Stimulated activated CD4-positive, alpha-beta T cell treated with anti-CD3 and anti-CD28 coated beads, Interleukin-2, amount 100 ng/mL, for 4 hours (primary cell): ENCODE measurements at regions not wholly inside any gene's neighbourhood (a gene's known extent, or its start where the extent isn't known, plus 50 kb on each side); places are given as distances from the start of the nearest gene placed in this dataset.

ENCODE experiments used
- DNase-seq: peaks from one replicate; pipeline ENCODE4 v3.0.0-alpha.2; 2020; ENCODE audit warnings: low read depth

DNA sequence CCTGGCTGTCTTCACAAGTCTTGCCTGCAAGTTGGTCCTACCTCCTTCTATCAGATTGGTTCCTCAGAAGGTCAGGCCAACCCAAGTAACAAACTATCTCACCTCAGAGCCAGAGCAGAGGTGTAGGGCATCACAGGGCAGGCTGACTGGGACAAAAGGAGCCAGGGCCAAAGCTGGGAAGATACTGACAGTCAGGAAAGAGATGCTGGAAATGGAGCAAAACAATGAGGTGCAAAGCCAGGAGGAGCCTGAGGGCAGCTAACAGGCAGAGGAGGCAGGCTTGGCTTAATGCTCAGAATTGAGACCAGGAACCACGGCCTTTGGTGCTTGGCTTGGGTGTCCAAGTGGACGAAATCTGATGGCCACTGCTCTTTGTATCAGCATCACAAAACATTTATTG is 68.4 kb upstream of the PNMA1 start:
- no peak for DNase-seq

- DNase-seq = no peak
These were observed 66.7 kb upstream of the PNMA1 start for GRCh38 chr14:73780896-73781295.

DNA sequence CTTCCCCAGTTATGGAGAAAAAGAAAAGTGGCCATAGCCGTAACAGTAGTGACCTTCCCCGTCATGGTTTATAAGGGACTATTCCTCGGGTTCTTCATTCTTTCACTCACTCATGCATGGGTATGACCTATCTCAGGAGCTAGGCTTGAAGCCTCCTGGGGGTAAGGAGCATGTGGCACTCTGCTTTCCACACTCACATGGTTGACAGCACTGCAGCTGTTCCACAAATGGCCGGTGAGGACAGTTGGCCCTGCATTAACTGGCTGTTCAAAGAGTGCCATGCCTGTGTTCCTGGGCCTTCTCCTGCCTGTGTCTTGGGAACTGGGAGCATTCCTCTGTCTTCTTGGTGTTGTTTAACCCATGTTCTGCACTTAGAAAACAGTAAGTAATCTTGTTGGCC is 66.2 kb upstream of the PNMA1 start:
- DNase-seq = no peak

DNA sequence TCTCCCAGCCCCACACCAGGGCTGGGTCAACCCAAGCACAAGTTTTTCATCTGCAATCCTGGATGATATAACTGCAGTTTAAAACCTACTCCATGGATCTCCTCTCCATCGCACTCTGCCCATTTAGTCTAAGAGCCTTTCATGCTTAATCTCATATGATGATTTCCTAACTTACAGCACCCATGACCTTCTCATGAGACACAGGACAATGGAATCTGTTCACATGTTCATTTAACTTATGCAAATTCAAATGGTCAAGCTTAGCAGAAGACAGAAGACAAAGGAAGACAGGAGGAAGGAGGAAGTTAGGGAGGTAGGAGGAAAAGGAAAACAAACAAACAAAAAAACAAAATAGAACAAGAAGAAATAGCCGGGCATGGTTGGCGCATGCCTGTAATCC is 64.6 kb upstream of the PNMA1 start:
- DNase-seq = no peak

DNA sequence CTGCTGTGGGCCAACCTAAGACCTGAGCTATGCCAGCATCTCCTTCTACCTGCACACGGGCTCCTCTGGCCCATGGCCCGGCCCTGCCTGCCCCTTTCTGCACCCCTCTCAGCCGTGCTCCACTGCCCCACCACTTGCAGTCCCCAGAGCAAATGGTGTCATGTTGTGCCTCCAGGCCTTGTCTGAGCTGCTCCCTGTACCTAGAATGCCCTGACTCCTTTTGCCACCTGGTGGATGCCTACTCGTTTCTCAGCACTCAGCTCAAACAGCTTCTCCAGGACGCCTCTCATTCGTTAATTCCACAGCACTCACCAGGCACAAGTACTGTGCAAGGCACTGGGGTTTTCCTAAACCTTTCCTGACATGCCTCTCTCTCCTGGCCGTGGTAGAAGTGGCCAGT is 63.2 kb upstream of the PNMA1 start:
- DNase-seq = no peak

GRCh38 chr14:73776194-73776537 is 62.0 kb upstream of the PNMA1 start:
- no peak for DNase-seq

GRCh38 chr14:73775339-73776193 is 61.4 kb upstream of the PNMA1 start:
- DNase-seq = no peak

DNA sequence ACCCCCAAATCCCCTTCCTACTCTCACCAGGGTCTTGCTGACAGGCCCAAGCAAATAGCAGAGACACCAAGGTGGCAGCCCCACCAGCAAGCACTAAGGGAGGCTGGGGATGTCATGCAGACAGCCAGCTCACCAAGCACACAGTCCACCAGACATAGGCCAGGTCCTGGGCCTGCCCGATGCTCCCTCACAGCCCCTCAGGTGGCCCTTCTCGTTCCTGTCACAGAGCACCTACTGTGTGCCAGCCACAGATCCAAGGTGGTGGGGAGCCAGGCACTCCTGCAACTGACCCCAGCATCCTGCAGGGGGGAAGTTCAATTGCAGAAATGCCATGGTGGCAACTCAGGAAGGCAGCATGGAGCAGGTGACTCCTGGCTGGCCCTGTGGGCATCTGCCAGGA is 60.5 kb upstream of the PNMA1 start:
- no peak for DNase-seq

DNA sequence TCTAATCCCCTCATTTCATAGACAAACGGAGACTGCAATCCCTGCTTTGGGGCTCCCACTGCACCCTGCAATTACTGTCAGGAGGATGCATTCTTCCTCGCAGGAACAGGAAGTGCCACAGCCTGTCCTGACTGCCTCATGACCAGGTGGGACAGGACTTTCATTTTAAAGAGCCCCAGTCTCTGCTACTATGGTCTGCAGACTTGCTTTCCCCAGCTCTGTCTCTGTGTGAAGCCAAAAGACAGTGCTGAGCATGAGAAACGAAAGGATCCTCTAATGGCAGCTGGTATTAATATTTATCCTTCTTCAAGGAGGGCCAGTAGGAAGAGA is 60.0 kb upstream of the PNMA1 start:
- no peak for DNase-seq

GRCh38 chr14:73773441-73774240 is 59.5 kb upstream of the PNMA1 start:
- DNase-seq = no peak

- peak; percentile 63 for DNase-seq
These were observed 57.9 kb upstream of the PNMA1 start for GRCh38 chr14:73771848-73772638.

GRCh38 chr14:73770977-73771847 is 57.0 kb upstream of the PNMA1 start:
- no peak for DNase-seq

- DNase-seq = no peak
These were observed 53.9 kb upstream of the PNMA1 start for GRCh38 chr14:73768107-73768506.

DNA sequence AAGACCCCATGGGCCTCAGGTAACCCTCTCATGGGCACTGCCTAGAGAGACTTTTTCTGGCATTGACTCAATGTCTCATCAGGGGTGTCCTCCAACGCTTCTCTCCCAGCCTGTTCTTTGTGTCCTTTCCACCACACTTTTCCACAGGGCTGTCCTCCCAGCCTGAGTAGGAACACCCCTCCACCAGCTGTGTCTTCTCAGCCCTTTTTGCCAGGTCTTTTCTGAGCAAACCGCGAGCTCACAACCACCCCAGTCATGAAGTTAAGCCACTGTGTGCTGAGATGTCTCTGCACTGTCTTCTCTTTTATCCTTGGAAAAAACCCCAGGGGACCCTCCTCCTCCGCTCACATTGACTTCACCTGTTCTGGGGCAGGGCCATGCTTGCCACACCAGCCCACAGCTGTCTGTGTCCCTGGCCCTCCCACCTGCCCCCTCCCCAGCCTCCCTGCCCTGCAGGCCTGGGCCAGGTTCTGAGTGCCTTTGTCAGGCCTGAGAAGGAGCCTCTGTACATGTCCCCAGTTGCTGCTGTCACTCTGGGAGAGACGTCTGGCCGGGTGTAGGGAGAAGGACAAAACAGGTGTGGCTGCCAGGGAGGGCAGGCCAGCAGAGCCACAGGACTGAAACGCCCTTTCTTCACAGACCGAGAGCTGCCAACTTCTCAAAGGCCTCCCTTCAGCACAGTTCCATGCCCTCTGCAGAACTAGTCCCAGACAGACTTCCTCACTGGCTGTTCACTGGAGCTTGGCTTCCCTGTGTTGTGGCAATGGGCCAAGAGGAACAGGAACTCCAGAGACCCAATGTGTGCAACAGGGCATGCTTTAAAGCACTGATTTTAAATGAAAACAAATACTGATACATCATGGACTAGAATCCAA is 50.5 kb upstream of the PNMA1 start:
- no peak for DNase-seq
